ENCODE measurements at regions not wholly inside any gene's neighbourhood (a gene's known extent, or its start where the extent isn't known, plus 50 kb on each side); places are given as distances from the start of the nearest gene placed in this dataset.

GRCh38 chr7:68485253-68485917 is 1112.9 kb upstream of the AUTS2 start:
- no peak for TF ChIP-seq CTCF (IDR thresholded peaks at IDR 0.05; ENCODE audit: control insufficient read depth, extremely low read depth, insufficient read depth)
- DNase-seq (ENCODE audit: low read depth): no peak
- H3K4me3 ChIP-seq (ENCODE audit: low read depth, low read length): no peak overlapping the region

GRCh38 chr7:68488341-68489060 is 1109.8 kb upstream of the AUTS2 start:
- TF ChIP-seq CTCF (IDR thresholded peaks at IDR 0.05; ENCODE audit: control insufficient read depth, extremely low read depth, insufficient read depth): no peak
- H3K4me3 ChIP-seq (ENCODE audit: low read depth, low read length): no peak overlapping the region
- DNase-seq (ENCODE audit: low read depth): no peak

- H3K4me3 ChIP-seq (ENCODE audit: low read depth, low read length): no peak overlapping the region
These were observed 1106.5 kb upstream of the AUTS2 start for GRCh38 chr7:68491523-68492358.

GRCh38 chr7:68492359-68492690 is 1106.0 kb upstream of the AUTS2 start:
- no peak overlapping the region for H3K4me3 ChIP-seq (ENCODE audit: low read depth, low read length)
- no peak for DNase-seq (ENCODE audit: low read depth)
- TF ChIP-seq CTCF (IDR thresholded peaks at IDR 0.05; ENCODE audit: control insufficient read depth, extremely low read depth, insufficient read depth): no peak

More at GRCh38 chr7:68491523-68492358, 1106.5 kb upstream of the AUTS2 start:
- DNase-seq (ENCODE audit: low read depth): no peak
- TF ChIP-seq CTCF (IDR thresholded peaks at IDR 0.05; ENCODE audit: control insufficient read depth, extremely low read depth, insufficient read depth): no peak

GRCh38 chr7:68503400-68503799 is 1094.9 kb upstream of the AUTS2 start:
- TF ChIP-seq CTCF (IDR thresholded peaks at IDR 0.05; ENCODE audit: control insufficient read depth, extremely low read depth, insufficient read depth): no peak
- DNase-seq (ENCODE audit: low read depth): no peak
- H3K4me3 ChIP-seq (ENCODE audit: low read depth, low read length): no peak overlapping the region

- DNase-seq (ENCODE audit: low read depth): no peak
- H3K4me3 ChIP-seq (ENCODE audit: low read depth, low read length): no peak overlapping the region
- TF ChIP-seq CTCF (IDR thresholded peaks at IDR 0.05; ENCODE audit: control insufficient read depth, extremely low read depth, insufficient read depth): no peak
These were observed 1093.6 kb upstream of the AUTS2 start for GRCh38 chr7:68504716-68505115.

All from LNCaP clone FGC (cell line).